Endothelial cell of umbilical vein (primary cell): ENCODE measurements at regions not wholly inside any gene's neighbourhood (a gene's known extent, or its start where the extent isn't known, plus 50 kb on each side); places are given as distances from the start of the nearest gene placed in this dataset.

Experiments used
- BruUV-seq: library from RNA; stranded (reverse); fragments of 400-500 nt; replicated peaks from 2 replicates; lab custom pipeline; 2021; lab: Mats Ljungman, UMichigan
- CTCF ChIA-PET: fragments of 300-600, 350-600 bp; sonication (Branson Sonifier 250); formaldehyde crosslinking; loops from one replicate; lab custom pipeline; 2021; ENCODE audit warnings: antibody characterized with exemption, inconsistent platforms; lab: Charles Lee
- POLR2A ChIA-PET: fragments of 300-600, 350-600 bp; sonication (Branson Sonifier 250); formaldehyde crosslinking; loops from one replicate; lab custom pipeline; 2021; ENCODE audit warnings: antibody characterized with exemption, inconsistent platforms; lab: Charles Lee
- DNase-seq: peaks from one replicate; pipeline ENCODE4 v3.0.0-alpha.2; 2011; ENCODE audit warnings: low read depth, low spot score
- FAIRE-seq: peaks from 2 replicates; lab custom pipeline; 2011; peaks lifted over from hg19 to GRCh38; lab: Jason Lieb, UNC
- H2AFZ ChIP-seq: 2 replicates; pipeline ENCODE4 v1.6.0; 2012; ENCODE audit warnings: low read depth, low read length, control low read depth, inconsistent platforms
- H3K27ac ChIP-seq: 2 replicates; pipeline ENCODE4 v1.5.1; 2011; ENCODE audit warnings: low read depth, mild to moderate bottlenecking, control low read depth, low read length, moderate library complexity; ENCODE audit not compliant: insufficient read depth
- H3K27me3 ChIP-seq, 2 experiments: 2 replicates each; pipeline versions ENCODE4 v1.6.0 to v1.6.1; 2011; ENCODE audit warnings: low read length in 2 of 2, mixed read lengths in 1 of 2; ENCODE audit not compliant: control insufficient read depth in 2 of 2, insufficient read depth in 2 of 2
- H3K36me3 ChIP-seq, 2 experiments: 2 replicates in 1 of 2; 3 replicates in 1 of 2; pipeline ENCODE4 v1.5.1; 2011; ENCODE audit warnings: low read length in 2 of 2, mild to moderate bottlenecking in 1 of 2, moderate library complexity in 1 of 2; ENCODE audit not compliant: control insufficient read depth in 2 of 2, insufficient read depth in 2 of 2; ENCODE audit errors: extremely low read depth in 1 of 2
- H3K4me1 ChIP-seq: 3 replicates; pipeline ENCODE4 v1.5.1; 2011; ENCODE audit warnings: mild to moderate bottlenecking, low read length; ENCODE audit not compliant: control insufficient read depth, insufficient read depth; ENCODE audit errors: extremely low read depth
- H3K4me2 ChIP-seq: 2 replicates; pipeline ENCODE4 v1.6.1; 2011; ENCODE audit warnings: low read length, control low read depth, mixed read lengths; ENCODE audit not compliant: insufficient read depth
- H3K4me3 ChIP-seq, 3 experiments: fragments of 200-600 bp in 1 of 3; sonication (generic), shearing (Covaris generic) in 1 of 3; replicated peaks in 1 of 3; 2 replicates each; pipeline ENCODE4 v1.5.1; 2011 to 2016; ENCODE audit warnings: control low read depth in 3 of 3, low read length in 3 of 3, mild to moderate bottlenecking in 2 of 3, inconsistent platforms in 1 of 3, low read depth in 1 of 3, moderate library complexity in 1 of 3; ENCODE audit not compliant: insufficient read depth in 1 of 3
- H3K79me2 ChIP-seq: 2 replicates; pipeline ENCODE4 v1.6.0; 2012; ENCODE audit warnings: low read length, inconsistent platforms; ENCODE audit not compliant: control insufficient read depth, insufficient read depth
- H3K9ac ChIP-seq: replicated peaks from 2 replicates; pipeline ENCODE3; 2011; ENCODE audit warnings: low read length, control low read depth; ENCODE audit not compliant: insufficient read depth; ENCODE audit errors: extremely low read depth
- H3K9me1 ChIP-seq: replicated peaks from 3 replicates; pipeline ENCODE4 v1.6.0; 2011; ENCODE audit warnings: mild to moderate bottlenecking, low read length; ENCODE audit not compliant: control insufficient read depth, insufficient read depth; ENCODE audit errors: extremely low read depth
- H3K9me3 ChIP-seq: replicated peaks from 2 replicates; pipeline ENCODE4 v1.5.1; 2012; ENCODE audit warnings: low read length, inconsistent platforms; ENCODE audit not compliant: control insufficient read depth, insufficient read depth
- H4K20me1 ChIP-seq: replicated peaks from 2 replicates; pipeline ENCODE3; 2011; ENCODE audit warnings: mild to moderate bottlenecking, low read length; ENCODE audit not compliant: control insufficient read depth, insufficient read depth; ENCODE audit errors: extremely low read depth
- EZH2 ChIP-seq: IDR thresholded peaks from 2 replicates; pipeline ENCODE4 v1.6.1; 2012; ENCODE audit warnings: borderline replicate concordance, low read depth, mild to moderate bottlenecking, moderate library complexity, low read length, inconsistent platforms; ENCODE audit not compliant: severe bottlenecking
- FOS ChIP-seq: IDR thresholded peaks from 2 replicates; pipeline ENCODE4 v1.6.1; 2011; ENCODE audit warnings: mild to moderate bottlenecking, low read length, moderate library complexity, borderline replicate concordance; ENCODE audit not compliant: insufficient read depth
- GATA2 ChIP-seq: IDR thresholded peaks from 2 replicates; pipeline ENCODE4 v1.7.0; 2011; ENCODE audit warnings: low read depth, mild to moderate bottlenecking, moderate library complexity, mixed read lengths, low read length; ENCODE audit not compliant: insufficient read length, insufficient read depth
- JUN ChIP-seq: IDR thresholded peaks from 2 replicates; pipeline ENCODE4 v1.6.1; 2011; ENCODE audit warnings: borderline replicate concordance, low read depth; ENCODE audit not compliant: insufficient read length, insufficient read depth
- MYC ChIP-seq: IDR thresholded peaks from one replicate; pipeline ENCODE4 v1.6.1; 2011; ENCODE audit warnings: mild to moderate bottlenecking, low read depth, low read length
- POLR2A ChIP-seq: IDR thresholded peaks from 2 replicates; pipeline ENCODE4 v1.6.1; 2012; ENCODE audit warnings: low read depth, mild to moderate bottlenecking, control low read depth, low read length
- POLR2AphosphoS5 ChIP-seq: IDR thresholded peaks from 2 replicates; pipeline ENCODE4 v1.6.1; 2012; ENCODE audit warnings: low read depth, mild to moderate bottlenecking, control low read depth, low read length, moderate library complexity; ENCODE audit not compliant: insufficient read depth
- dilution Hi-C: fragments of 300-500 bp; cut with MboI; formaldehyde crosslinking; loops from one replicate; pipeline ENCODE4 v1.15.0; 2019; ENCODE audit warnings: low sequenced_read_pairs; ENCODE audit not compliant: extremely low pct_ligation_motif_present
- intact Hi-C: fragments of 100-400 bp; cut with micrococcal nuclease; formaldehyde crosslinking; loops from one replicate; pipeline ENCODE4 v1.10.0; 2022

- intact Hi-C loops (loop anchor here (1.0 kb wide), 1 partner anchor 9 kb away; no protein-coding TSS in a partner anchor), dilution Hi-C loops (loop anchor here (25.0 kb wide), 1 partner anchor 143 kb away; the partner anchor contains the start of gene PCDH1)
- no peaks in the 10 kb centered on the region for H3K4me1 ChIP-seq
- no peaks in the 10 kb centered on the region for H3K79me2 ChIP-seq
- H3K9ac ChIP-seq = no peak overlapping the region
- no peaks in the 10 kb centered on the region for H3K9me1 ChIP-seq
- H2AFZ ChIP-seq = no peak overlapping the region
- no peaks in the 10 kb centered on the region for H3K36me3 ChIP-seq
- TF ChIP-seq GATA2 (no peak), MYC (no peak), FOS (no peak), POLR2A (no peak), POLR2AphosphoS5 (no peak), JUN (no peak)
- no peak overlapping the region for H3K27ac ChIP-seq
- no peaks in the 10 kb centered on the region for H3K9me3 ChIP-seq
- FAIRE-seq = no peak
- peaks cover 5 to 9% of the 10 kb centered on the region in 2 experiments for H3K27me3 ChIP-seq
- no TSS peak for BruUV-seq
- no peak overlapping the region for H3K4me3 ChIP-seq
- ChIA-PET CTCF (no interaction called here), POLR2A (no interaction called here)
- no peak for DNase-seq
- H3K4me2 ChIP-seq = no peak overlapping the region
- H4K20me1 ChIP-seq = no peaks in the 10 kb centered on the region
Measured at GRCh38 chr5:141743866-141744272, 61.8 kb upstream of the ARAP3 start.

GRCh38 chr5:141742866-141743851 is 61.1 kb upstream of the ARAP3 start:
- Histone ChIP-seq H2AFZ (no peak overlapping the region), H3K9me1 (no peaks in the 10 kb centered on the region), H3K36me3 (no peaks in the 10 kb centered on the region), H4K20me1 (no peaks in the 10 kb centered on the region), H3K9me3 (no peaks in the 10 kb centered on the region), H3K27ac (no peak overlapping the region), H3K79me2 (no peaks in the 10 kb centered on the region), H3K27me3 (peaks cover 3 to 4% of the 10 kb centered on the region in 2 experiments), H3K4me1 (no peaks in the 10 kb centered on the region), H3K9ac (no peak overlapping the region), H3K4me3 (no peak overlapping the region), H3K4me2 (no peak overlapping the region)
- intact Hi-C loops = loop anchor here (1.0 kb wide), 1 partner anchor 8 kb away; no protein-coding TSS in a partner anchor
- FAIRE-seq (no peak), DNase-seq (peak; percentile 46)
- BruUV-seq = no TSS peak
- TF ChIP-seq POLR2A = no peak
- TF ChIP-seq JUN = no peak
- TF ChIP-seq EZH2 = no peak
- POLR2A ChIA-PET = no interaction called here
- dilution Hi-C loops = loop anchor here (25.0 kb wide), 1 partner anchor 144 kb away; the partner anchor contains the start of gene PCDH1
- CTCF ChIA-PET = no interaction called here
